ENCODE measurements at regions not wholly inside any gene's neighbourhood (a gene's known extent, or its start where the extent isn't known, plus 50 kb on each side); places are given as distances from the start of the nearest gene placed in this dataset.

DNA sequence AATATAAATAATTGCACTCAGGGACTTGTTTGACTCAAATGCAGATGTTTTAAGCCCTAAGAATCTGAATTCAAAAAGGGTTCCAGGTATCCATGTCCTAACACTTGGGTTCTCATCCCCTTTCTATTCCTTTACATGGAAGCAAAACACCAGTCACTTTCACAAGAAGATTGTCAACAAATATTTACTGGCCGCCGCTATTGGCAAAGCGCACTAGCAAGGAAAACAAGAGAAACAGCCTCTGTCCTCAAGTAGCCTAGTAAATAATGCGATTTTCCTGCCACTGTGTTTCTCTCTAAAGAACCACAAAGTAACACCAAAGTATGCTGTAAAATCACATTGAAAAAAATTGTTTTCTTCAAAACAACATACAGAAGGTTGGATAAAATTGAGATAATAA lies 66.7 kb upstream of the EZH2 start:
- DNase-seq = no peak
- Mint-ChIP-seq H3K4me3 (ENCODE audit: low read depth, unreplicated experiment) (no peak overlapping the region), H3K27me3 (ENCODE audit: unreplicated experiment) (no peaks in the 10 kb centered on the region), H3K27ac (ENCODE audit: unreplicated experiment) (no peak overlapping the region), H3K9me3 (ENCODE audit: low read depth, unreplicated experiment) (no peaks in the 10 kb centered on the region), H3K36me3 (ENCODE audit: insufficient read depth, unreplicated experiment) (no peaks in the 10 kb centered on the region), H3K4me1 (ENCODE audit: low read depth, unreplicated experiment) (no peaks in the 10 kb centered on the region)
- intact Hi-C loops (cut with micrococcal nuclease; ENCODE audit: unreplicated experiment) = no loop called here
- no peak for TF ChIP-seq CTCF (IDR thresholded peaks at IDR 0.05; ENCODE audit: unreplicated experiment)
- CTCF ChIA-PET = interaction anchor here (0.7 kb wide), 1 partner anchor 139 kb away, joined by 3 read pairs; no protein-coding TSS in a partner anchor
- BruUV-seq (replicated peaks) = no TSS peak

DNA sequence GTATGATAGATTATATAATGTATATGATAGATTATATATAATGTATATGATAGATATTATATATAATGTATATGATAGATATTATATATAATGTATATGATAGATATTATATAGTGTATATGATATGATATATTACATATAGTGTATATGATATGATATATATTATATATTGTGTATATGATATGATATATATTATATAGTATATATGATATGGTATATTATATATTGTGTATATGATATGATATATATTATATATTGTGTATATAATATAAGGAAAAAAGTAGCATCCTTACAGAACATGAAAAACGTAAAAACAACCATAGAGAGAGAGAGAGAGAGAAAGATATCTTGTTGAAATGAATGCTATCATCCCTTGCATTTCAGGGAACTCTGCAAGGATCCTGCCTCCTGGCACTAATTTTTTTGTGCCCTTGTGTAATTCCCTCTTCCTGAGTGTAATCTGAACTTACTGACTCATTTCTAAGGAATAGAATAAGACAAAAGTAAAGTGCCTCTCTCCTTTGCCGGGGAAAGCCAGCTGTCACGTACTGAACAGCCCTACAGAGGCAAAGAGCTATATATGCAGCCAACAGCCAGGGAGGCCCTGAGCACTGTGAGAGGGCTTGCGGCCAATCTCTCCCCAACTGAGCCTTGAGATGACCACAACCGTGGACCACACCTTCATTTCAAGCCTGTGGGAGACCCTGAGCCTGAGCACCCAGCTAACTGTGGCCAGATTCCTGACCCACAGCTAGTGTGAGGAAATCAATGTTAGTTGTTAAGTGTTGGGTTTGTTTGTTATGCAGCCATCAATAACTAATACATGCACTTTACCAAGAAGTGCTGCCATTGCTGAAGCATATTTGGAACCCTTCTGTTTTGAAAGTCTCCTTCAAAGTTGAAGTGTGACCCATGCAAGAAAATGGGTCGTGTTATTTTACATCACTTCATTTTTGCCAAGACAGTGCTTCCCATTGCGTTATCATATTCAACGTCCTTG lies 61.1 kb upstream of the EZH2 start:
- intact Hi-C loops (cut with micrococcal nuclease; ENCODE audit: unreplicated experiment) = no loop called here
- CTCF ChIA-PET = no interaction called here
- DNase-seq = no peak
- Mint-ChIP-seq H3K4me3 (ENCODE audit: low read depth, unreplicated experiment) (no peak overlapping the region), H3K36me3 (ENCODE audit: insufficient read depth, unreplicated experiment) (peaks cover 22% of the 10 kb centered on the region), H3K4me1 (ENCODE audit: low read depth, unreplicated experiment) (no peaks in the 10 kb centered on the region), H3K9me3 (ENCODE audit: low read depth, unreplicated experiment) (no peaks in the 10 kb centered on the region), H3K27ac (ENCODE audit: unreplicated experiment) (no peak overlapping the region), H3K27me3 (ENCODE audit: unreplicated experiment) (no peaks in the 10 kb centered on the region)
- TF ChIP-seq CTCF (IDR thresholded peaks at IDR 0.05; ENCODE audit: unreplicated experiment) = no peak
- BruUV-seq (replicated peaks) = no TSS peak

GRCh38 chr7:148941598-148942275 lies 57.6 kb upstream of the EZH2 start:
- intact Hi-C loops (cut with micrococcal nuclease; ENCODE audit: unreplicated experiment) = loop anchor here (2.0 kb wide), 1 partner anchor 57 kb away; the partner anchor contains the start of gene EZH2
- BruUV-seq (replicated peaks) = no TSS peak
- DNase-seq = peak; percentile 79
- no peaks in the 10 kb centered on the region for H3K27me3 Mint-ChIP-seq (ENCODE audit: unreplicated experiment)
- H3K9me3 Mint-ChIP-seq (ENCODE audit: low read depth, unreplicated experiment) = no peaks in the 10 kb centered on the region
- H3K4me1 Mint-ChIP-seq (ENCODE audit: low read depth, unreplicated experiment) = no peaks in the 10 kb centered on the region
- CTCF ChIA-PET = interaction anchor here (0.6 to 2.1 kb wide), 7 partner anchors 21 to 127 kb away, joined by 3 to 12 read pairs (median 4); no protein-coding TSS in a partner anchor
- H3K27ac Mint-ChIP-seq (ENCODE audit: unreplicated experiment) = peak overlapping the region; percentile 91
- H3K36me3 Mint-ChIP-seq (ENCODE audit: insufficient read depth, unreplicated experiment) = peaks cover 22% of the 10 kb centered on the region
- peak; percentile 39 for TF ChIP-seq CTCF (IDR thresholded peaks at IDR 0.05; ENCODE audit: unreplicated experiment)
- H3K4me3 Mint-ChIP-seq (ENCODE audit: low read depth, unreplicated experiment) = peak overlapping the region; percentile 83

DNA sequence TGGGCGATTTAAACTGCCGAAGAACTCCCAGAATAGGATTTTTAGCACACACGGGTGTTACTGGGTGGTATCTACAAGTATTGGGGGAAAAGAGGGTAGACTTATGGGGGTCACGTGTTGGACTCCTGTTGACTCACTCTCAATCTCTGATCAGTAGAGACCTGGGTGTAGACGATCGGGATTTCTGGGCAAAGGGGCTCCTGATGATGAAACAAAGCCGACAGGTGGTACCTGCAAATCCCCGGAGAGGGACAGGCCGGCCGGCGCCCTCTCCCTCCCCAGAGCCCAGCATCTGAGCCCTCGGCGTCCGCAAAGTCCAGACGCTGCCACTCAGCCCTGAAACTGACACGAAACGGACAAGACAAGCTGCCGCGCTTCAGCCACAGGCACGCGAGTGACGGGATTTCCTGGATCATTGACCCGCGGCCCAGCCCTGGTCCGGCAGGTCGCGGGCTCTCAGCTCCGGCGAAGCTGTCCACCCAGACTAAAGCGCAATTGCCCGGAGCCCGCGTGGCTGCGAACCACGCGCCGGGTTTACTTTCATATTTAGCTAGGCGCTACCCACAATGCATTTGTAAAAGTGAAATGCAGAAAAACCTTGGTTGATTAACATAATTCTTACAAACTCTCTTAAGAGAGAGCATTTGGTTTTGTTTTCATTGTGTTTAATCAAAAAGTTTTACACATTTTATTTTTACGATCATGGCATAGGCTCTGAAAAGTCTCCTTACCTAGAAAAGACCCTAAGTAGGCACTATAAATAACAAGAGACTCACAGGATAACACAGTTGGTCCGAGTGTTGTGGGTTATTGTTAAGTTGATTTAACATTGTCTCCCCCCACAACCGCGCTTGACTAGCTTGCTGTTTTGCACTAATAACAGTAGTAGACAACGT lies 56.9 kb upstream of the EZH2 start:
- H3K36me3 Mint-ChIP-seq (ENCODE audit: insufficient read depth, unreplicated experiment) = peaks cover 22% of the 10 kb centered on the region
- peak overlapping the region; percentile 83 for H3K4me3 Mint-ChIP-seq (ENCODE audit: low read depth, unreplicated experiment)
- H3K9me3 Mint-ChIP-seq (ENCODE audit: low read depth, unreplicated experiment) = no peaks in the 10 kb centered on the region
- peak; percentile 63 for DNase-seq
- H3K27ac Mint-ChIP-seq (ENCODE audit: unreplicated experiment) = peak overlapping the region; percentile 91
- CTCF ChIA-PET = interaction anchor here (0.6 to 2.1 kb wide), 6 partner anchors 22 to 126 kb away, joined by 3 to 12 read pairs (median 4); no protein-coding TSS in a partner anchor
- no peaks in the 10 kb centered on the region for H3K4me1 Mint-ChIP-seq (ENCODE audit: low read depth, unreplicated experiment)
- no peaks in the 10 kb centered on the region for H3K27me3 Mint-ChIP-seq (ENCODE audit: unreplicated experiment)
- TF ChIP-seq CTCF (IDR thresholded peaks at IDR 0.05; ENCODE audit: unreplicated experiment) = no peak
- BruUV-seq (replicated peaks) = no TSS peak
- intact Hi-C loops (cut with micrococcal nuclease; ENCODE audit: unreplicated experiment) = loop anchor here (2.0 kb wide), 1 partner anchor 56 kb away; the partner anchor contains the start of gene EZH2

Measured in Calu3 (cell line).